SH-SY5Y (cell line): ENCODE measurements at regions not wholly inside any gene's neighbourhood (a gene's known extent, or its start where the extent isn't known, plus 50 kb on each side); places are given as distances from the start of the nearest gene placed in this dataset.

Experiments
- GATA2 ChIP-seq: IDR thresholded peaks from 2 replicates; pipeline ENCODE4 v1.6.1; 2011; ENCODE audit warnings: mild to moderate bottlenecking, low read depth, low read length
- GATA3 ChIP-seq: IDR thresholded peaks from 2 replicates; pipeline ENCODE4 v1.6.1; 2011; ENCODE audit warnings: low read depth, mild to moderate bottlenecking, low read length, moderate library complexity

- TF ChIP-seq GATA2 (no peak), GATA3 (no peak)
Observed at GRCh38 chr1:58948671-58949070, 164.8 kb upstream of the JUN start.
